SK-N-SH (cell line): ENCODE measurements at regions not wholly inside any gene's neighbourhood (a gene's known extent, or its start where the extent isn't known, plus 50 kb on each side); places are given as distances from the start of the nearest gene placed in this dataset.

Source experiments
- CTCF ChIA-PET: fragments of 300-600, 350-600 bp; formaldehyde crosslinking; extraction: SDS; loops from one replicate; lab custom pipeline; 2021; lab: Yijun Ruan, JAX
- POLR2A ChIA-PET: fragments of 350-600 bp; sonication (Branson Sonifier 250); formaldehyde crosslinking; extraction: SDS; loops from one replicate; lab custom pipeline; 2020; ENCODE audit warnings: antibody characterized with exemption, inconsistent platforms; lab: Yijun Ruan, JAX
- DNase-seq: peaks from one replicate; pipeline ENCODE4 v3.0.0; 2012
- H2AFZ ChIP-seq: fragments of 200-600 bp; sonication (generic); 2 replicates; pipeline ENCODE4 v1.8.1; 2016; ENCODE audit warnings: antibody characterized with exemption, mild to moderate bottlenecking, low read depth
- H3F3A ChIP-seq: fragments of 200-600 bp; sonication (generic); replicated peaks from 2 replicates; pipeline ENCODE3; 2016; ENCODE audit warnings: antibody characterized with exemption, mild to moderate bottlenecking; ENCODE audit not compliant: insufficient read depth
- H3K27ac ChIP-seq, 2 experiments: fragments of 200-500 bp in 1 of 2; fragments of 200-600 bp in 1 of 2; sonication (Bioruptor generic) in 1 of 2; sonication (generic), shearing (Covaris generic) in 1 of 2; 2 replicates each; pipeline versions ENCODE4 v1.5.1 to v1.6.1; 2014 to 2016; ENCODE audit warnings: low read depth in 2 of 2, inconsistent platforms in 1 of 2, low read length in 1 of 2, mild to moderate bottlenecking in 1 of 2, mixed read lengths in 1 of 2
- H3K27me3 ChIP-seq: fragments of 200-600 bp; sonication (generic), shearing (Covaris generic); 2 replicates; pipeline ENCODE4 v1.6.1; 2016; ENCODE audit warnings: mixed run types; ENCODE audit not compliant: insufficient read depth
- H3K36me3 ChIP-seq, 2 experiments: fragments of 200-500 bp in 1 of 2; fragments of 200-600 bp in 1 of 2; sonication (Bioruptor generic) in 1 of 2; sonication (generic) in 1 of 2; replicated peaks in 1 of 2; 2 replicates each; pipeline versions ENCODE3 to v1.5.1; 2014 to 2016; ENCODE audit warnings: low read length in 1 of 2, mild to moderate bottlenecking in 1 of 2; ENCODE audit not compliant: insufficient read depth in 2 of 2, control insufficient read depth in 1 of 2
- H3K4me1 ChIP-seq, 2 experiments: fragments of 200-500 bp in 1 of 2; fragments of 200-600 bp in 1 of 2; sonication (Bioruptor generic) in 1 of 2; sonication (generic), shearing (Covaris generic) in 1 of 2; 2 replicates each; pipeline versions ENCODE4 v1.5.1 to v1.6.1; 2014 to 2016; ENCODE audit warnings: low read depth in 1 of 2, low read length in 1 of 2, mixed run types in 1 of 2; ENCODE audit not compliant: insufficient read depth in 2 of 2, control insufficient read depth in 1 of 2
- H3K4me2 ChIP-seq: fragments of 200-600 bp; sonication (generic), shearing (Covaris generic); 2 replicates; pipeline ENCODE4 v1.6.1; 2017; ENCODE audit warnings: mixed run types
- H3K4me3 ChIP-seq, 2 experiments: fragments of 200-500 bp in 1 of 2; fragments of 200-600 bp in 1 of 2; sonication (Bioruptor generic) in 1 of 2; sonication (generic), shearing (Covaris generic) in 1 of 2; 2 replicates each; pipeline versions ENCODE4 v1.5.1 to v1.8.1; 2014 to 2016; ENCODE audit warnings: low read depth in 2 of 2, inconsistent platforms in 1 of 2, low read length in 1 of 2, mild to moderate bottlenecking in 1 of 2, mixed read lengths in 1 of 2, moderate library complexity in 1 of 2
- H3K79me2 ChIP-seq: fragments of 200-600 bp; sonication (generic); 2 replicates; pipeline ENCODE4 v1.8.1; 2017; ENCODE audit warnings: mild to moderate bottlenecking; ENCODE audit not compliant: insufficient read depth
- H3K9ac ChIP-seq: fragments of 200-600 bp; sonication (generic); 2 replicates; pipeline ENCODE4 v1.6.1; 2017; ENCODE audit warnings: mixed run types
- H3K9me2 ChIP-seq: fragments of 200-600 bp; sonication (generic); 2 replicates; pipeline ENCODE4 v1.6.1; 2017; ENCODE audit warnings: mixed run types
- H3K9me3 ChIP-seq: fragments of 200-600 bp; sonication (generic); 2 replicates; pipeline ENCODE4 v1.6.1; 2017; ENCODE audit warnings: mixed run types, mild to moderate bottlenecking, moderate library complexity
- H4K20me1 ChIP-seq: fragments of 200-600 bp; sonication (generic); 2 replicates; pipeline ENCODE4 v1.6.1; 2017; ENCODE audit warnings: mild to moderate bottlenecking, mixed run types; ENCODE audit not compliant: insufficient read depth
- EP300 ChIP-seq, 2 experiments: IDR thresholded peaks; 2 replicates each; pipeline versions ENCODE4 v1.4.0 to v1.6.1; 2012; ENCODE audit warnings: borderline replicate concordance in 1 of 2, low read depth in 1 of 2, low read length in 1 of 2
- FOSL2 ChIP-seq: IDR thresholded peaks from 2 replicates; pipeline ENCODE4 v1.4.0; 2012; ENCODE audit warnings: low read depth, mild to moderate bottlenecking, moderate library complexity, borderline replicate concordance
- FOXM1 ChIP-seq: IDR thresholded peaks from 2 replicates; pipeline ENCODE4 v1.4.0; 2012; ENCODE audit warnings: low read depth, mild to moderate bottlenecking
- GABPA ChIP-seq: IDR thresholded peaks from 2 replicates; pipeline ENCODE4 v1.4.0; 2012; ENCODE audit warnings: low read depth, mild to moderate bottlenecking
- JUND ChIP-seq: IDR thresholded peaks from 2 replicates; pipeline ENCODE4 v1.4.0; 2012
- MEF2A ChIP-seq: IDR thresholded peaks from 2 replicates; pipeline ENCODE4 v1.4.0; 2012; ENCODE audit warnings: low read depth, borderline replicate concordance
- MXI1 ChIP-seq: IDR thresholded peaks from 2 replicates; pipeline ENCODE4 v1.6.1; 2012; ENCODE audit warnings: mild to moderate bottlenecking, low read depth, low read length, improper control_type of control experiment
- NRF1 ChIP-seq: IDR thresholded peaks from 2 replicates; pipeline ENCODE4 v1.6.1; 2012; ENCODE audit warnings: low read depth, mild to moderate bottlenecking, low read length
- RAD21 ChIP-seq: IDR thresholded peaks from 2 replicates; pipeline ENCODE4 v1.6.1; 2012; ENCODE audit warnings: mild to moderate bottlenecking, low read length
- SIN3A ChIP-seq: IDR thresholded peaks from 2 replicates; pipeline ENCODE4 v1.6.1; 2012; ENCODE audit warnings: low read depth, mild to moderate bottlenecking, low read length, moderate library complexity, borderline replicate concordance
- SMC3 ChIP-seq: IDR thresholded peaks from 2 replicates; pipeline ENCODE4 v1.6.1; 2012; ENCODE audit warnings: low read depth, low read length, improper control_type of control experiment
- TAF1 ChIP-seq: IDR thresholded peaks from 2 replicates; pipeline ENCODE4 v1.6.1; 2012; ENCODE audit warnings: low read depth, mild to moderate bottlenecking, low read length, moderate library complexity, borderline replicate concordance
- TCF12 ChIP-seq: IDR thresholded peaks from 2 replicates; pipeline ENCODE4 v1.4.0; 2012
- TEAD4 ChIP-seq: IDR thresholded peaks from 2 replicates; pipeline ENCODE4 v1.4.0; 2012; ENCODE audit warnings: mild to moderate bottlenecking, borderline replicate concordance; ENCODE audit not compliant: insufficient read depth
- YY1 ChIP-seq: IDR thresholded peaks from 2 replicates; pipeline ENCODE4 v1.4.0; 2012; ENCODE audit warnings: low read depth, mild to moderate bottlenecking
- WGBS: methylation state at CpG from one replicate; pipeline ENCODE4 v1.1.6; 2017; ENCODE audit warnings: low lambda C conversion rate; 5-methylcytosine and 5-hydroxymethylcytosine counted together
- TF ChIP-seq, protein P1 (sequence below): IDR thresholded peaks from 2 replicates; pipeline ENCODE4; 2012
- TF ChIP-seq, protein P2 (sequence below): IDR thresholded peaks from 2 replicates; pipeline ENCODE4 v1.4.0; 2012; ENCODE audit warnings: low read depth, borderline replicate concordance
- TF ChIP-seq, protein P3 (sequence below): fragments of 150-350 bp; IDR thresholded peaks from 2 replicates; pipeline ENCODE4 v1.6.1; 2017; ENCODE audit warnings: antibody characterized with exemption, low read length, low read depth, borderline replicate concordance
- TF ChIP-seq, protein P4 (sequence below): fragments of 150-350 bp; IDR thresholded peaks from 2 replicates; pipeline ENCODE4 v1.6.1; 2016; ENCODE audit warnings: mild to moderate bottlenecking, low read depth, low read length
- TF ChIP-seq, protein P5 (sequence below): IDR thresholded peaks from 2 replicates; pipeline ENCODE4 v1.4.0; 2012; ENCODE audit warnings: low read depth, borderline replicate concordance

DNA sequence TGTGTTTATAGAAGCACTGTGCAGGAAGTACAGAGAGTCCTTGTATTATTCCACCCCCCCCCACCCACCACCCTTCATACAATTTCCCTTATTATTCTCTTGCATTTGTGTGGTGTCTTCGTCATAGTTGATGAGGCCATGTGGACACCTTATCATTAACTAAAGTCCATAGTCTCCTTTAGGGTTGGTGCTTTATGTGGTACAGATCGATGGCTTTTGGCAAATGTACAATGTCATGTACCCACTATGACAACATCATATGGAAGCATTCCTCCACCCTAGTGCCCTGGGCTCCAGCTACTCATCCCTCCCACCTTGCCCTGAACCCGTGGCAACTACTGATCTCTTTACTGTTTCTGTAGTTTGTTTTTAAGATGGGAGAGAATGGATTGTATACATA is 93.8 kb upstream of the HDAC4 start:
- H3K9ac ChIP-seq: no peak overlapping the region
- no peak overlapping the region for H2AFZ ChIP-seq
- H3K4me3 ChIP-seq: no peak overlapping the region
- H3K79me2 ChIP-seq: no peaks in the 10 kb centered on the region
- H3K4me2 ChIP-seq: no peak overlapping the region
- TF ChIP-seq MXI1 (no peak), FOXM1 (no peak), JUND (no peak), YY1 (no peak), FOSL2 (no peak), NRF1 (no peak), GABPA (no peak), TEAD4 (no peak), SIN3A (no peak), EP300 (IDR thresholded peaks at IDR 0.05; ENCODE audit: borderline replicate concordance in 1 of 2, low read depth in 1 of 2, low read length in 1 of 2) (no peak), TAF1 (no peak), TCF12 (no peak), SMC3 (no peak), MEF2A (no peak), RAD21 (no peak)
- TF ChIP-seq, protein P1, sequence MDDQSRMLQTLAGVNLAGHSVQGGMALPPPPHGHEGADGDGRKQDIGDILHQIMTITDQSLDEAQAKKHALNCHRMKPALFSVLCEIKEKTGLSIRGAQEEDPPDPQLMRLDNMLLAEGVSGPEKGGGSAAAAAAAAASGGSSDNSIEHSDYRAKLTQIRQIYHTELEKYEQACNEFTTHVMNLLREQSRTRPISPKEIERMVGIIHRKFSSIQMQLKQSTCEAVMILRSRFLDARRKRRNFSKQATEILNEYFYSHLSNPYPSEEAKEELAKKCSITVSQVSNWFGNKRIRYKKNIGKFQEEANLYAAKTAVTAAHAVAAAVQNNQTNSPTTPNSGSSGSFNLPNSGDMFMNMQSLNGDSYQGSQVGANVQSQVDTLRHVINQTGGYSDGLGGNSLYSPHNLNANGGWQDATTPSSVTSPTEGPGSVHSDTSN: no peak
- TF ChIP-seq, protein P2, sequence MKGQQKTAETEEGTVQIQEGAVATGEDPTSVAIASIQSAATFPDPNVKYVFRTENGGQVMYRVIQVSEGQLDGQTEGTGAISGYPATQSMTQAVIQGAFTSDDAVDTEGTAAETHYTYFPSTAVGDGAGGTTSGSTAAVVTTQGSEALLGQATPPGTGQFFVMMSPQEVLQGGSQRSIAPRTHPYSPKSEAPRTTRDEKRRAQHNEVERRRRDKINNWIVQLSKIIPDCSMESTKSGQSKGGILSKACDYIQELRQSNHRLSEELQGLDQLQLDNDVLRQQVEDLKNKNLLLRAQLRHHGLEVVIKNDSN: no peak
- TF ChIP-seq, protein P3, sequence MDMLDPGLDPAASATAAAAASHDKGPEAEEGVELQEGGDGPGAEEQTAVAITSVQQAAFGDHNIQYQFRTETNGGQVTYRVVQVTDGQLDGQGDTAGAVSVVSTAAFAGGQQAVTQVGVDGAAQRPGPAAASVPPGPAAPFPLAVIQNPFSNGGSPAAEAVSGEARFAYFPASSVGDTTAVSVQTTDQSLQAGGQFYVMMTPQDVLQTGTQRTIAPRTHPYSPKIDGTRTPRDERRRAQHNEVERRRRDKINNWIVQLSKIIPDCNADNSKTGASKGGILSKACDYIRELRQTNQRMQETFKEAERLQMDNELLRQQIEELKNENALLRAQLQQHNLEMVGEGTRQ: no peak
- TF ChIP-seq, protein P4, sequence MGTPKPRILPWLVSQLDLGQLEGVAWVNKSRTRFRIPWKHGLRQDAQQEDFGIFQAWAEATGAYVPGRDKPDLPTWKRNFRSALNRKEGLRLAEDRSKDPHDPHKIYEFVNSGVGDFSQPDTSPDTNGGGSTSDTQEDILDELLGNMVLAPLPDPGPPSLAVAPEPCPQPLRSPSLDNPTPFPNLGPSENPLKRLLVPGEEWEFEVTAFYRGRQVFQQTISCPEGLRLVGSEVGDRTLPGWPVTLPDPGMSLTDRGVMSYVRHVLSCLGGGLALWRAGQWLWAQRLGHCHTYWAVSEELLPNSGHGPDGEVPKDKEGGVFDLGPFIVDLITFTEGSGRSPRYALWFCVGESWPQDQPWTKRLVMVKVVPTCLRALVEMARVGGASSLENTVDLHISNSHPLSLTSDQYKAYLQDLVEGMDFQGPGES: no peak
- TF ChIP-seq, protein P5, sequence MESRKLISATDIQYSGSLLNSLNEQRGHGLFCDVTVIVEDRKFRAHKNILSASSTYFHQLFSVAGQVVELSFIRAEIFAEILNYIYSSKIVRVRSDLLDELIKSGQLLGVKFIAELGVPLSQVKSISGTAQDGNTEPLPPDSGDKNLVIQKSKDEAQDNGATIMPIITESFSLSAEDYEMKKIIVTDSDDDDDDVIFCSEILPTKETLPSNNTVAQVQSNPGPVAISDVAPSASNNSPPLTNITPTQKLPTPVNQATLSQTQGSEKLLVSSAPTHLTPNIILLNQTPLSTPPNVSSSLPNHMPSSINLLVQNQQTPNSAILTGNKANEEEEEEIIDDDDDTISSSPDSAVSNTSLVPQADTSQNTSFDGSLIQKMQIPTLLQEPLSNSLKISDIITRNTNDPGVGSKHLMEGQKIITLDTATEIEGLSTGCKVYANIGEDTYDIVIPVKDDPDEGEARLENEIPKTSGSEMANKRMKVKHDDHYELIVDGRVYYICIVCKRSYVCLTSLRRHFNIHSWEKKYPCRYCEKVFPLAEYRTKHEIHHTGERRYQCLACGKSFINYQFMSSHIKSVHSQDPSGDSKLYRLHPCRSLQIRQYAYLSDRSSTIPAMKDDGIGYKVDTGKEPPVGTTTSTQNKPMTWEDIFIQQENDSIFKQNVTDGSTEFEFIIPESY: no peak
- H3K4me1 ChIP-seq: peaks cover 0 to 3% of the 10 kb centered on the region in 2 experiments; a peak in 1 of 4 replicates
- H3F3A ChIP-seq: no peaks in the 10 kb centered on the region
- 20% methylated on average over 3 of the region's 3 CpGs for WGBS
- no peak overlapping the region for H3K27ac ChIP-seq
- H3K36me3 ChIP-seq: no peaks in the 10 kb centered on the region
- H3K9me2 ChIP-seq: no peaks in the 10 kb centered on the region
- H4K20me1 ChIP-seq: no peaks in the 10 kb centered on the region
- no peak for DNase-seq
- ChIA-PET CTCF (no interaction called here), POLR2A (no interaction called here)
- no peaks in the 10 kb centered on the region for H3K9me3 ChIP-seq
- no peaks in the 10 kb centered on the region for H3K27me3 ChIP-seq
